ENCODE measurements at regions not wholly inside any gene's neighbourhood (a gene's known extent, or its start where the extent isn't known, plus 50 kb on each side); places are given as distances from the start of the nearest gene placed in this dataset.
"Not testable (repeated sequence)": the region's sequence is repeated elsewhere in the genome, so short reads cannot be mapped to it uniquely, and the experiment has no call there.

GRCh38 chr7:41403291-41403690, 299.6 kb downstream of the INHBA start:
- no peak for TF ChIP-seq CTCF (IDR thresholded peaks at IDR 0.05)
- intact Hi-C loops (cut with DNase I) = no loop called here
- no peaks in the 10 kb centered on the region for H3K4me1 ChIP-seq

GRCh38 chr7:41401833-41402232, 301.1 kb downstream of the INHBA start:
- ATAC-seq = no peak
- TF ChIP-seq CTCF (IDR thresholded peaks at IDR 0.05) = no peak

More at GRCh38 chr7:41403291-41403690, 299.6 kb downstream of the INHBA start:
- no peak overlapping the region for H3K4me3 ChIP-seq
- no peaks in the 10 kb centered on the region for H3K27me3 ChIP-seq
- H3K27ac ChIP-seq = no peak overlapping the region
- DNase-seq (no peak), ATAC-seq (no peak)
- H3K9me3 ChIP-seq = no peaks in the 10 kb centered on the region
- no peaks in the 10 kb centered on the region for H3K36me3 ChIP-seq

GRCh38 chr7:41399171-41399570, 303.7 kb downstream of the INHBA start:
- DNase-seq (no peak), ATAC-seq (no peak)
- Histone ChIP-seq H3K27me3 (no peaks in the 10 kb centered on the region), H3K9me3 (no peaks in the 10 kb centered on the region), H3K27ac (no peak overlapping the region), H3K4me1 (no peaks in the 10 kb centered on the region), H3K36me3 (no peaks in the 10 kb centered on the region), H3K4me3 (no peak overlapping the region)
- intact Hi-C loops (cut with DNase I) = no loop called here
- TF ChIP-seq CTCF (IDR thresholded peaks at IDR 0.05) = no peak

More at GRCh38 chr7:41401833-41402232, 301.1 kb downstream of the INHBA start:
- Histone ChIP-seq H3K4me3 (no peak overlapping the region), H3K4me1 (no peaks in the 10 kb centered on the region), H3K27ac (no peak overlapping the region), H3K27me3 (no peaks in the 10 kb centered on the region), H3K9me3 (no peaks in the 10 kb centered on the region), H3K36me3 (no peaks in the 10 kb centered on the region)
- intact Hi-C loops (cut with DNase I) = no loop called here
- DNase-seq = no peak

- no peak for ATAC-seq
These were observed 311.1 kb downstream of the INHBA start for GRCh38 chr7:41391818-41392217.

GRCh38 chr7:41388933-41389332, 314.0 kb downstream of the INHBA start:
- intact Hi-C loops (cut with DNase I); H3K27me3 ChIP-seq; H3K4me3 ChIP-seq; H3K36me3 ChIP-seq; ATAC-seq; H3K4me1 ChIP-seq; H3K27ac ChIP-seq; H3K9me3 ChIP-seq; DNase-seq: not testable (repeated sequence)

More at GRCh38 chr7:41391818-41392217, 311.1 kb downstream of the INHBA start:
- no peak overlapping the region for H3K4me3 ChIP-seq
- H3K27ac ChIP-seq = no peak overlapping the region
- DNase-seq = no peak
- no peaks in the 10 kb centered on the region for H3K9me3 ChIP-seq
- intact Hi-C loops (cut with DNase I) = no loop called here
- no peak for TF ChIP-seq CTCF (IDR thresholded peaks at IDR 0.05)
- H3K36me3 ChIP-seq = no peaks in the 10 kb centered on the region
- no peaks in the 10 kb centered on the region for H3K4me1 ChIP-seq
- no peaks in the 10 kb centered on the region for H3K27me3 ChIP-seq

GRCh38 chr7:41385996-41386395, 316.9 kb downstream of the INHBA start:
- no peak overlapping the region for H3K4me3 ChIP-seq
- no peak overlapping the region for H3K27ac ChIP-seq
- no peak for TF ChIP-seq CTCF (IDR thresholded peaks at IDR 0.05)
- intact Hi-C loops (cut with DNase I) = no loop called here
- DNase-seq (no peak), ATAC-seq (no peak)
- H3K9me3 ChIP-seq = no peaks in the 10 kb centered on the region
- no peaks in the 10 kb centered on the region for H3K27me3 ChIP-seq
- H3K36me3 ChIP-seq = no peaks in the 10 kb centered on the region
- H3K4me1 ChIP-seq = no peaks in the 10 kb centered on the region

All from left lung (tissue), 4 donors.